ENCODE measurements at regions not wholly inside any gene's neighbourhood (a gene's known extent, or its start where the extent isn't known, plus 50 kb on each side); places are given as distances from the start of the nearest gene placed in this dataset.

- TF ChIP-seq CTCF (IDR thresholded peaks at IDR 0.05; ENCODE audit: poor library complexity) = no peak
- TF ChIP-seq EZH2 (IDR thresholded peaks at IDR 0.05; ENCODE audit: borderline replicate concordance) = no peak
Measured at GRCh38 chr12:59282999-59283398, 312.8 kb upstream of the SLC16A7 start.

Measured in hepatocyte (in vitro differentiated cells).